ENCODE measurements at regions not wholly inside any gene's neighbourhood (a gene's known extent, or its start where the extent isn't known, plus 50 kb on each side); places are given as distances from the start of the nearest gene placed in this dataset.

DNA sequence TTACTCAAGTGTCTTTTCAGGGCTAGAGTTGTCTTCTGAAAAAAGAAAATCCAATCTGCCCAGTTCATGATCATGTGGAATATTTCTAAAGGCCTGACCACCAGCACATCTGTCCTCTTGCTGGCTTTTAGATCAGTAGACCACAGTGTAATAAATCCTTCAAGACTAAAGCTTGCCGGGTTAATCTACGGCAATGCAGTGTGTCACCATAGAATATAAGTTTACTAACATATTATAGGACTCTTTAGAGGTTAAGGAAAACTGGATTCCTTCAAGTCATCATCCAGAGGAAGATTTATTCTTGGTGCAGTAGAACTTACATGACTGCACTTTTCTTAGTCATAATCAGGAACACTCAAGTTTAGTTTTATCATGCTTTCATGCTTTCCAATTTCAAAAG is 349.5 kb downstream of the SEMA3D start:
- peak; percentile 62 for DNase-seq (ENCODE audit: low read depth)
- TF ChIP-seq, protein P1, sequence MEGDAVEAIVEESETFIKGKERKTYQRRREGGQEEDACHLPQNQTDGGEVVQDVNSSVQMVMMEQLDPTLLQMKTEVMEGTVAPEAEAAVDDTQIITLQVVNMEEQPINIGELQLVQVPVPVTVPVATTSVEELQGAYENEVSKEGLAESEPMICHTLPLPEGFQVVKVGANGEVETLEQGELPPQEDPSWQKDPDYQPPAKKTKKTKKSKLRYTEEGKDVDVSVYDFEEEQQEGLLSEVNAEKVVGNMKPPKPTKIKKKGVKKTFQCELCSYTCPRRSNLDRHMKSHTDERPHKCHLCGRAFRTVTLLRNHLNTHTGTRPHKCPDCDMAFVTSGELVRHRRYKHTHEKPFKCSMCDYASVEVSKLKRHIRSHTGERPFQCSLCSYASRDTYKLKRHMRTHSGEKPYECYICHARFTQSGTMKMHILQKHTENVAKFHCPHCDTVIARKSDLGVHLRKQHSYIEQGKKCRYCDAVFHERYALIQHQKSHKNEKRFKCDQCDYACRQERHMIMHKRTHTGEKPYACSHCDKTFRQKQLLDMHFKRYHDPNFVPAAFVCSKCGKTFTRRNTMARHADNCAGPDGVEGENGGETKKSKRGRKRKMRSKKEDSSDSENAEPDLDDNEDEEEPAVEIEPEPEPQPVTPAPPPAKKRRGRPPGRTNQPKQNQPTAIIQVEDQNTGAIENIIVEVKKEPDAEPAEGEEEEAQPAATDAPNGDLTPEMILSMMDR (IDR thresholded peaks at IDR 0.05; ENCODE audit: insufficient read depth, low read depth, low read length) = no peak
- no peak overlapping the region for H3K4me3 ChIP-seq (ENCODE audit: low read depth, low read length)

DNA sequence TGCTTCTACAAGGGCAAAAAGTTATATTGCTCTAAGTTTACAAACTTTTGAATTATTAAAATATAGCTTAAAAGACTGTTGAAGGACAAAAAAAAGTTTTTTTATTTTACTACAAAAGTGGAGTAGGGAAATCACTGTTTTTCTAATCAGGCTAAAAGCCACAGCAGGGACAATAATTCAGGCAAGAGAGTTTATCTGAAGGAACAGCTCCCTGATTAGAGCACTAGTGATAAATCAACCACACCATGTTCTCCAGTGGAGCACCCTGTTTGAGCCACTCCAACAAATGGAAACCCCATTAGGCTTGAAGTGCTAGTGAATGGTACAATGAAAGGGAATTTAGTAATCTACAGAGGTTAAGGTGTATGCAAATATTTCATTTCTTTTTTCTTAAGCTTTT is 357.1 kb downstream of the SEMA3D start:
- H3K4me3 ChIP-seq (ENCODE audit: low read depth, low read length) = no peak overlapping the region
- DNase-seq (ENCODE audit: low read depth) = no peak
- TF ChIP-seq, protein P1 (IDR thresholded peaks at IDR 0.05; ENCODE audit: insufficient read depth, low read depth, low read length) = no peak

DNA sequence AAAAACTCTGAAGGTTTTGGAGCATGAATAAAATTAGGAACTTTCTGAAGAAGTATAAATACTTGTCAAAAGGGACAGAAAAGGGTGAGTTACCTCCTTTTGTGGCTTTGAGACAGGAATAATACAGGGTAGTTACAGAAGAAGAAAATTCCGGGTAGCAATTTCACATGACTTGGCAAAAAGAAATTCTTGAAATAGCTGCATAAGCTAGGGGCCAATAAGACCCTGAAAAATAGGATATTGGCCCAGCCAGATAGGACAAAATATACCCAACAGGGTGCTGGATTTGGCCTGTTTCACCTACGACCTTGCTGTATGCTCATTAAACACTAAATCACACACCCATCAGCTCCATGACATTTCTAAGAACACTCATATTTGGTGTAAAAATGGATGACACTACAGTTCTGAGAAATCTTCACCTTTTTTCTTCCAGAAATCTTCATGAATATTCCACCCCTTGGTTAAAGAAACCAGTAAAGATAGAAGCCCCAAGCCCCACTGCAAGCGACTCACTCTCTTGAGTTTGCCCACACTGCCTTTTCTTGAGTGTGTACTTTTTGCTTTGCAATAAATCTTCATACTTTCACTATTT is 362.7 kb downstream of the SEMA3D start:
- no peak overlapping the region for H3K4me3 ChIP-seq (ENCODE audit: low read depth, low read length)
- TF ChIP-seq, protein P1 (IDR thresholded peaks at IDR 0.05; ENCODE audit: insufficient read depth, low read depth, low read length) = no peak
- no peak for DNase-seq (ENCODE audit: low read depth)

DNA sequence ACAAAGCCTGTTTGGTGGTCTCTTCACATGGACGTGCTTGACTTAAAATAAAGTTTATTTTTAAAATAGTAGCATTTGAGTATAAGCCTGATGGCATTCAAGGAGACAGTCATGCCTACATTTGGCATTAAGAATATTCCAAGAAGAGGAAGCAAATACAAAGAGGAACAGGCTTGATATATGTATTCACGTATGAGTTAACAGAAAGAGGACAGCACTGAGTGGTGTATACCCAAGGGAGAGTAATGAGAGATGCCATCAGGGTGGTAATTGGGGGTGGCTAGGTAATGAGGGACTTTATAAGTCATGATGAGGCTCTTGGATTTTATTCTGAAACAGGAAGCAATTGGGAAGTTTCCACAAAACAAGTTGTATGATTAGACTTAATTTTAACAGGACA is 363.3 kb downstream of the SEMA3D start:
- TF ChIP-seq, protein P1 (IDR thresholded peaks at IDR 0.05; ENCODE audit: insufficient read depth, low read depth, low read length) = no peak
- no peak overlapping the region for H3K4me3 ChIP-seq (ENCODE audit: low read depth, low read length)
- no peak for DNase-seq (ENCODE audit: low read depth)

DNA sequence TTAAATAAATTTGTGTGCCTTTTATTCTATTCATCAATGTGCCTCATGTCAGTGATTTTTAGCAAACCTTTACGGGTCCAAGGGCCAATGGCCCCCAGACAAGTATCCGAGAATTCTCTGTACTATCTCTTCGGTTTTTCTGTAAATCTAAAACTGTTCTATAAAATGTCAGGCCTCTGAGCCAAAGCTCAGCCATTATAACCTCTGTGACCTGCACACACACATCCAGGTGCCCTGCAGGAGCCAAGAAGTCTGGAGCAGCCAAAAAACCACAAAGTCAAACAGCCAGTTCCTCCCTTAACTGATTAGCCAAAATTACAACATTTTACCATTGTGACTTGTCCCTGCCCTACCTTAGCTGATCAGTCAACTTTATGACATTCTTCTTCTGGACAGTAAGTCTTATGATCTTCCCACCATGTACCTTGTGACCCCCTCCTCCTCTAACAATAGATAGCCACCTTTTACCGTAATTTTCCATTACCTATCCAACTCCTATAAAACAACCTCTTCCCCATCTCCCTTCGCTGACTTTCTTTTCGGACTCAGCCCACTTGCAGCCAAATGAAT is 363.8 kb downstream of the SEMA3D start:
- TF ChIP-seq, protein P1 (IDR thresholded peaks at IDR 0.05; ENCODE audit: insufficient read depth, low read depth, low read length) = no peak
- H3K4me3 ChIP-seq (ENCODE audit: low read depth, low read length) = no peak overlapping the region
- no peak for DNase-seq (ENCODE audit: low read depth)

DNA sequence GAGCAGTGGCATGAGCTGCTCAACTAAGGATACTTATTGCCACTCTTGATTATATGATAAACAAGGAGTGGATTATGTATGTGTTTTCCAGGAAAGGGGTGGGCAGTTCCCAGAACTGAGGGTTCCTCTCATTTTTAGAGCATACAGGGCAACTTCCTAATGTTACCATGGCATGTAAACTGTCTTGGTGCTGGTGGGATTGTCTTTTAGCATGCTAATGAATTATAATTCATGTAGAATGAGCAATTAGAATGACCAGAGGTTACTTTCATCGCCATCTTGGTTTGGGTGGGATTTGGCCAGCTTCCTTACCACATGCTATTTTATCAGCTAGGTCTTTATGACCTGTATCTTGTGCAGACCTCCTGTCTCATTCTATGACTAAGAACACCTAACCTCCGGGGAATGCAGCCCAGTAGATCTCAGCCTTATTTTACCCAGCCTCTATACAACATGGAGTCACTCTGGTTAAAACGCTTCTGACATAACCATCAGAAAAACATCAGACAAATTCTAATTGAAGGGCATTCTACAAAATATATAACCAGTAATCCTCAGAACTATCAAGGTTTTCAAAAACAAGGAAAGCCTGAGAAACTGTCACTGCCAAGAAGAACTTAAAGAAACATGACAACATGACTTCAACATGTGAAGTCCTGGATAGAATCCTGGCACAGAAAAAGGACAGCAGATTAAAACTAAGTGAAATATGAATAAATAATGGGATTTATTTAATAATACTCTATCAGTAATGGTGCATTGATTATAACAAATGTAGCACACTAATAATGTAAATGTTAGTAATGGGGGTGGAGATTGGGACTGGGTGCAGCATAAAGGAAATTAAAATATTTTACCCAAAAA is 365.0 kb downstream of the SEMA3D start:
- no peak overlapping the region for H3K4me3 ChIP-seq (ENCODE audit: low read depth, low read length)
- DNase-seq (ENCODE audit: low read depth) = no peak
- TF ChIP-seq, protein P1 (IDR thresholded peaks at IDR 0.05; ENCODE audit: insufficient read depth, low read depth, low read length) = no peak

All from fibroblast of villous mesenchyme (primary cell).